ENCODE measurements at regions not wholly inside any gene's neighbourhood (a gene's known extent, or its start where the extent isn't known, plus 50 kb on each side); places are given as distances from the start of the nearest gene placed in this dataset.

GRCh38 chr7:10122551-10123100 is 851.0 kb upstream of the PHF14 start:
- H3K4me3 ChIP-seq (ENCODE audit: low read length): no peak overlapping the region
- H3K27me3 ChIP-seq (ENCODE audit: control insufficient read depth, insufficient read depth, low read length, poor library complexity, severe bottlenecking): no peaks in the 10 kb centered on the region
- no peaks in the 10 kb centered on the region for H3K9me3 Mint-ChIP-seq
- no peaks in the 10 kb centered on the region for H3K36me3 Mint-ChIP-seq (ENCODE audit: low read depth)
- H3K9ac ChIP-seq (ENCODE audit: extremely low read depth, low read length, poor library complexity, severe bottlenecking): no peak overlapping the region
- H3K27me3 Mint-ChIP-seq (ENCODE audit: insufficient read depth): no peaks in the 10 kb centered on the region
- peaks cover 4% of the 10 kb centered on the region for H3K4me1 ChIP-seq (ENCODE audit: control insufficient read depth, insufficient read depth, low read length)
- WGBS, 2 experiments (ENCODE audit: insufficient coverage in 1 of 2, insufficient read length in 1 of 2): 63 to 64% methylated on average over 1 to 4 of the region's 4 CpGs
- H3K4me3 Mint-ChIP-seq: no peak overlapping the region
- H3K36me3 ChIP-seq (ENCODE audit: control insufficient read depth, insufficient read depth, low read length): no peaks in the 10 kb centered on the region
- H3K9me3 ChIP-seq (ENCODE audit: control insufficient read depth, low read length): no peaks in the 10 kb centered on the region
- TF ChIP-seq CTCF (conservative IDR thresholded peaks at IDR 0.05): no peak
- peak overlapping the region; percentile 40 for H3K27ac ChIP-seq (ENCODE audit: low read depth, low read length)
- peak; percentile 53 for DNase-seq
- H3K27ac Mint-ChIP-seq: no peak overlapping the region
- peaks cover 9% of the 10 kb centered on the region for H3K4me1 Mint-ChIP-seq

- no peaks in the 10 kb centered on the region for H3K9me3 ChIP-seq (ENCODE audit: control insufficient read depth, low read length)
- no peaks in the 10 kb centered on the region for H3K4me1 ChIP-seq (ENCODE audit: control insufficient read depth, insufficient read depth, low read length)
- TF ChIP-seq CTCF (conservative IDR thresholded peaks at IDR 0.05): peak; percentile 69
- no peaks in the 10 kb centered on the region for H3K36me3 ChIP-seq (ENCODE audit: control insufficient read depth, insufficient read depth, low read length)
- Mint-ChIP-seq H3K27me3 (ENCODE audit: insufficient read depth) (no peaks in the 10 kb centered on the region), H3K4me1 (no peaks in the 10 kb centered on the region), H3K27ac (no peak overlapping the region), H3K4me3 (no peak overlapping the region), H3K36me3 (ENCODE audit: low read depth) (no peaks in the 10 kb centered on the region), H3K9me3 (no peaks in the 10 kb centered on the region)
- WGBS, 2 experiments (ENCODE audit: insufficient coverage in 1 of 2, insufficient read length in 1 of 2): 57% methylated on average over 1 of the region's 1 CpG; no CpG with 5 or more reads in 1 of the 2 experiments
- H3K9ac ChIP-seq (ENCODE audit: extremely low read depth, low read length, poor library complexity, severe bottlenecking): no peak overlapping the region
- H3K4me3 ChIP-seq (ENCODE audit: low read length): no peak overlapping the region
- peak; percentile 53 for DNase-seq
- H3K27ac ChIP-seq (ENCODE audit: low read depth, low read length): no peak overlapping the region
- no peaks in the 10 kb centered on the region for H3K27me3 ChIP-seq (ENCODE audit: control insufficient read depth, insufficient read depth, low read length, poor library complexity, severe bottlenecking)
Observed at GRCh38 chr7:10128748-10129147, 844.9 kb upstream of the PHF14 start.

GRCh38 chr7:10138087-10138854 is 835.4 kb upstream of the PHF14 start:
- H3K4me3 Mint-ChIP-seq: no peak overlapping the region

More at GRCh38 chr7:10138087-10138854, 835.4 kb upstream of the PHF14 start:
- no peaks in the 10 kb centered on the region for H3K9me3 Mint-ChIP-seq
- no peaks in the 10 kb centered on the region for H3K4me1 ChIP-seq (ENCODE audit: control insufficient read depth, insufficient read depth, low read length)
- no peaks in the 10 kb centered on the region for H3K27me3 Mint-ChIP-seq (ENCODE audit: insufficient read depth)
- H3K36me3 ChIP-seq (ENCODE audit: control insufficient read depth, insufficient read depth, low read length): no peaks in the 10 kb centered on the region
- TF ChIP-seq CTCF (conservative IDR thresholded peaks at IDR 0.05): no peak
- no peaks in the 10 kb centered on the region for H3K9me3 ChIP-seq (ENCODE audit: control insufficient read depth, low read length)
- no peaks in the 10 kb centered on the region for H3K36me3 Mint-ChIP-seq (ENCODE audit: low read depth)
- WGBS, 2 experiments (ENCODE audit: insufficient coverage in 1 of 2, insufficient read length in 1 of 2): 90 to 100% methylated on average over 1 to 5 of the region's 5 CpGs
- H3K27ac ChIP-seq (ENCODE audit: low read depth, low read length): no peak overlapping the region
- H3K27ac Mint-ChIP-seq: no peak overlapping the region
- no peak for DNase-seq
- H3K4me1 Mint-ChIP-seq: peaks cover 3% of the 10 kb centered on the region
- no peaks in the 10 kb centered on the region for H3K27me3 ChIP-seq (ENCODE audit: control insufficient read depth, insufficient read depth, low read length, poor library complexity, severe bottlenecking)
- H3K4me3 ChIP-seq (ENCODE audit: low read length): no peak overlapping the region
- no peak overlapping the region for H3K9ac ChIP-seq (ENCODE audit: extremely low read depth, low read length, poor library complexity, severe bottlenecking)
